NCI-H345 (cell line): ENCODE measurements at regions not wholly inside any gene's neighbourhood (a gene's known extent, or its start where the extent isn't known, plus 50 kb on each side); places are given as distances from the start of the nearest gene placed in this dataset.

Source experiments
- DNase-seq: peaks from one replicate; lab custom pipeline; 2025; lab: John Stamatoyannopoulos, UW

GRCh38 chr12:45549337-45549902 lies 180.1 kb upstream of the ARID2 start:
- DNase-seq, result no peak

- DNase-seq, result no peak
Measured at GRCh38 chr12:45553204-45553603, 176.3 kb upstream of the ARID2 start.

- no peak for DNase-seq
Measured at GRCh38 chr12:45557016-45557415, 172.5 kb upstream of the ARID2 start.

- no peak for DNase-seq
Measured at GRCh38 chr12:45558353-45558752, 171.2 kb upstream of the ARID2 start.

- DNase-seq, result no peak
Measured at GRCh38 chr12:45559537-45559936, 170.0 kb upstream of the ARID2 start.

GRCh38 chr12:45560689-45561088 lies 168.8 kb upstream of the ARID2 start:
- DNase-seq, result no peak

GRCh38 chr12:45561488-45561887 lies 168.0 kb upstream of the ARID2 start:
- no peak for DNase-seq

- no peak for DNase-seq
Measured at GRCh38 chr12:45565590-45565989, 163.9 kb upstream of the ARID2 start.

- DNase-seq, result no peak
Measured at GRCh38 chr12:45566257-45566656, 163.2 kb upstream of the ARID2 start.

GRCh38 chr12:45568808-45569207 lies 160.7 kb upstream of the ARID2 start:
- no peak for DNase-seq

- DNase-seq, result no peak
Measured at GRCh38 chr12:45570501-45570900, 159.0 kb upstream of the ARID2 start.

- DNase-seq, result no peak
Measured at GRCh38 chr12:45572114-45572513, 157.4 kb upstream of the ARID2 start.

- no peak for DNase-seq
Measured at GRCh38 chr12:45575417-45575816, 154.1 kb upstream of the ARID2 start.

GRCh38 chr12:45575823-45576475 lies 153.6 kb upstream of the ARID2 start:
- DNase-seq, result no peak

- no peak for DNase-seq
Measured at GRCh38 chr12:45577844-45578399, 151.6 kb upstream of the ARID2 start.

GRCh38 chr12:45580356-45580969 lies 149.0 kb upstream of the ARID2 start:
- no peak for DNase-seq

- no peak for DNase-seq
Measured at GRCh38 chr12:45581112-45581511, 148.4 kb upstream of the ARID2 start.

- no peak for DNase-seq
Measured at GRCh38 chr12:45582536-45582935, 147.0 kb upstream of the ARID2 start.

- DNase-seq, result no peak
Measured at GRCh38 chr12:45582986-45583659, 146.4 kb upstream of the ARID2 start.

GRCh38 chr12:45584336-45584735 lies 145.2 kb upstream of the ARID2 start:
- DNase-seq, result no peak

- DNase-seq, result no peak
Measured at GRCh38 chr12:45585522-45586230, 143.8 kb upstream of the ARID2 start.

- DNase-seq, result no peak
Measured at GRCh38 chr12:45586486-45586885, 143.0 kb upstream of the ARID2 start.
